SU-DHL-6 (cell line): ENCODE measurements at regions not wholly inside any gene's neighbourhood (a gene's known extent, or its start where the extent isn't known, plus 50 kb on each side); places are given as distances from the start of the nearest gene placed in this dataset.

Experiments
- CTCF ChIP-seq: fragments of 200-600 bp; sonication (generic); IDR thresholded peaks from one replicate; pipeline ENCODE4 v1.5.1; 2017; ENCODE audit warnings: antibody characterized with exemption, mild to moderate bottlenecking, low read length, moderate library complexity; ENCODE audit not compliant: insufficient read depth, poor library complexity, severe bottlenecking
- EZH2phosphoT487 ChIP-seq: fragments of 200-600 bp; sonication (generic), shearing (Covaris generic); conservative IDR thresholded peaks from 2 replicates; pipeline ENCODE4 v1.6.1; 2018; ENCODE audit warnings: mild to moderate bottlenecking, antibody characterized with exemption, low read length, moderate library complexity, mixed read lengths

- TF ChIP-seq CTCF: no peak
- no peak for TF ChIP-seq EZH2phosphoT487
These were observed 779.5 kb downstream of the TLR4 start for GRCh38 chr9:118483677-118484076.
